Astrocyte of the spinal cord (primary cell): ENCODE measurements at regions not wholly inside any gene's neighbourhood (a gene's known extent, or its start where the extent isn't known, plus 50 kb on each side); places are given as distances from the start of the nearest gene placed in this dataset.

Experiments used
- DNase-seq: peaks from one replicate; pipeline ENCODE4 v3.0.0; 2011; ENCODE audit warnings: low read depth, low spot score
- H3K4me3 ChIP-seq: 2 replicates; pipeline ENCODE4 v1.5.1; 2011; ENCODE audit warnings: low read depth, mild to moderate bottlenecking, low read length, moderate library complexity
- in situ Hi-C: cut with HindIII; loops from 2 replicates; pipeline ENCODE4 v1.10.0; 2017; ENCODE audit warnings: low sequenced_read_pairs
- TF ChIP-seq, protein P1 (sequence below): IDR thresholded peaks from 2 replicates; pipeline ENCODE4 v1.5.1; 2012; ENCODE audit warnings: low read depth, mild to moderate bottlenecking, low read length, inconsistent platforms

DNA sequence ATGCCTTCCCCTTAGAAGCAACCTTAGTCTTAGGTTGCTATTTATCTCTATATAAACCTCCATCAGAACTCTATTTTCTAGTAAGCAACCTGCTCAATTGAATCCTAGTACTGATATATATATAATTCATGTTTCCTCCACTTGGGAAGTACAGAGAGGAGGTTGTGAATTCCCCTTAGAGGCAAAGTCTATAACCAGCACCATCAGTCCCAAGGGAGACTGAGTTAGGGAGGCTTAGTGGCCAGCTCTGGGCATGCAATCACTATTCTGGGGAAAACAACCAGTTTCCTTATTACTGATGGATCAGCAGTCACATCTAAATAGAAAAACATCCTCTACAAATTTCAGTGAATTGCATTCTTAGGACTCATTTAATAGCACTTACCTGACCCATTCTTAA is 489.1 kb downstream of the RMST start:
- H3K4me3 ChIP-seq, result no peak overlapping the region
- no peak for DNase-seq
- TF ChIP-seq, protein P1, sequence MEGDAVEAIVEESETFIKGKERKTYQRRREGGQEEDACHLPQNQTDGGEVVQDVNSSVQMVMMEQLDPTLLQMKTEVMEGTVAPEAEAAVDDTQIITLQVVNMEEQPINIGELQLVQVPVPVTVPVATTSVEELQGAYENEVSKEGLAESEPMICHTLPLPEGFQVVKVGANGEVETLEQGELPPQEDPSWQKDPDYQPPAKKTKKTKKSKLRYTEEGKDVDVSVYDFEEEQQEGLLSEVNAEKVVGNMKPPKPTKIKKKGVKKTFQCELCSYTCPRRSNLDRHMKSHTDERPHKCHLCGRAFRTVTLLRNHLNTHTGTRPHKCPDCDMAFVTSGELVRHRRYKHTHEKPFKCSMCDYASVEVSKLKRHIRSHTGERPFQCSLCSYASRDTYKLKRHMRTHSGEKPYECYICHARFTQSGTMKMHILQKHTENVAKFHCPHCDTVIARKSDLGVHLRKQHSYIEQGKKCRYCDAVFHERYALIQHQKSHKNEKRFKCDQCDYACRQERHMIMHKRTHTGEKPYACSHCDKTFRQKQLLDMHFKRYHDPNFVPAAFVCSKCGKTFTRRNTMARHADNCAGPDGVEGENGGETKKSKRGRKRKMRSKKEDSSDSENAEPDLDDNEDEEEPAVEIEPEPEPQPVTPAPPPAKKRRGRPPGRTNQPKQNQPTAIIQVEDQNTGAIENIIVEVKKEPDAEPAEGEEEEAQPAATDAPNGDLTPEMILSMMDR, result no peak
- in situ Hi-C loops, result no loop called here

DNA sequence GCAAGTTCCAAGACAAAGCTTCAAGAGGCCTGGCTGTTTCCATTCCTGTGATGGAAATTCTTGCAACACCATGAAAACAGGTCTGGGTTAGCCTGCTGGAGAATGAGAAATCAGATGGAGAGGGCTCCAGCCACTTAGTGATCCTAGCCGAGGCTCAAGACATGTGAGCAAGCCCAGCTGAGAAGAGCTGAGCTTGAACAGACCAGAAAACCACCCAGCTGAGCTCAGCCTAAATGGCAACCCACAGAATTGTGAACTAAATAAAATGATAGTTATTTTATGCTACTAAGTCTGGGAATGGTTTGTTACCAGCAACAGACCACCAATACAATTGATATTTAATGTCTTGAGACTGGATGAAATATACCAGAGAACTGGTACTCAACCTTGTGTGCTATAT is 494.5 kb downstream of the RMST start:
- no peak for DNase-seq
- TF ChIP-seq, protein P1, result no peak
- H3K4me3 ChIP-seq, result no peak overlapping the region
- in situ Hi-C loops, result no loop called here

DNA sequence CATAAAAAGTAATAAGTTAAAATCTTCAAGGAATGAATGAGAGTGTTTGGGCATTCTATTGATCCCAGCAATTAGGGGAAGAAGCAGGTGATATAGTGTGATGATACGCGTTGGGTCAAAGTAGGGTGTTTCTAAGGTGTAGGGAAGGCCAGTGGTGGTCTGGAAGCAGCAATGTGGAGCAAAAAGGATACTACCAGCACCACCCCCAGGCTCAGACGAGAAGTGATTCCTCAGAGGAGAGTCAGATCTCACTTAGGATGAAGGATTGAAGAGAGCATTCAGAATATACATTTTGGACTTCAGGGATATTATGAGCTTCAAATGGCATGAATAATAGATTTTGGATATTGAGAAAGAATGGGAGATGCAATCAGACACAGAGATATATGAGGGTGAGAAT is 497.6 kb downstream of the RMST start:
- in situ Hi-C loops, result no loop called here
- TF ChIP-seq, protein P1, result no peak
- no peak for DNase-seq
- H3K4me3 ChIP-seq, result no peak overlapping the region

DNA sequence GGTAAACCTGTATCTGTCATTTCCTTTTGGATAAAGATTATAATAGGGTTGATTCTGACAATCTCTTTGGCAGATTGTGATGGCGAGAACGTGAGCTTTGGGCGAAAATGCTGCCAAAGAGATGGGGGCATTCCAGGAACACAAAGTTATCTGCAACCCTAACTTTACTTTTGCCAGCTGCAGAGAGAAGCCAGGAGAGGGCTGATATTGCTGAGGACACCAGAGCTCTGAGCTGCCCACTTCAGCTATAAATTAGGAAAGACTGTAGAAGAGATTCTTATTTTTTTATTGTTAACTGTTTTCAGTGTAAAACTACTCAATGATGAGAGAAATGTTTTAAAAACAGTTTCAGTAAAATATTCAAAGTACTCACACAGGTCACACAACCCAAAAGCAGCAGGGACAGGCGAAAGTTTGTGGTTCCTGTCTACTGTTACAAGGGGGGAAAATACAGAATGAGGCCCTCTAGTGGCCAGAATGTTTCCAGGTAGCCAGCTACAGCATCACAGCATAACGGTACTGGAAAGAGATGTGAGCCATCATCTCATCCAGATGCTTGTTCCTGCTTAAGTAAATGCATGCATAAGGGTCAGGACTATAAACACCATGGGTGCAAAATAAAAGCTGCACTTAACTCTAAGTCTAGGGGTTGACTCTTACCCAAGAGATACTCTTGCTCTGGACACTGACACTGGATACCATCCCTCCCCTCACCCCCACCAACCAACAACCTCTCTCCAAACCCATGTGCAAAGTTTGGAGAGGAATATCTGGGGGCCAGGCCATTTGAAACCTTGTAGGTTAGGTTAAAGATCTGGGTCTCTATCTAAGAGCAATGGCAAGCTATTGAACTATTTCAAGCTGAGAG is 498.4 kb downstream of the RMST start:
- peak; percentile 3 for DNase-seq
- no peak overlapping the region for H3K4me3 ChIP-seq
- TF ChIP-seq, protein P1, result peak; percentile 63
- in situ Hi-C loops, result no loop called here

DNA sequence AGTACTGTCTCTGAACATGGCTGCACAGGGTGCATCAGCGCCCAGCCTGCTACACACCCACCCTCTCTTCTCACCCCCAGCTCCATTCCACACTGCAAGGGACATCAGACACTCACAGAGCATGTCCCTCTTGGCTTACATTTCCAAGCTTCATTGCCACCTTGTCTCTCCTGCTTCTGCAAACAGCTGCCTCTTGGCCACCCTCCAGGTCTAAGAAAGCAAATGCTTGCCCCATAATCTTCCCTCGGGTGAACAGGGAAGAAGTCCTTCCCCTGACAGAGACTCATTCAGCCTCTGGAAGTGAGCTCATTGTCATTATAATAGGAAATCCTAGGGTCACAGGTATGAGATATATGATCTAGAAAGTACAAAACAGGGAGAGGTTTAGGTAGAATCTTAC is 505.2 kb downstream of the RMST start:
- no peak for DNase-seq
- TF ChIP-seq, protein P1, result no peak
- in situ Hi-C loops, result no loop called here
- no peak overlapping the region for H3K4me3 ChIP-seq

DNA sequence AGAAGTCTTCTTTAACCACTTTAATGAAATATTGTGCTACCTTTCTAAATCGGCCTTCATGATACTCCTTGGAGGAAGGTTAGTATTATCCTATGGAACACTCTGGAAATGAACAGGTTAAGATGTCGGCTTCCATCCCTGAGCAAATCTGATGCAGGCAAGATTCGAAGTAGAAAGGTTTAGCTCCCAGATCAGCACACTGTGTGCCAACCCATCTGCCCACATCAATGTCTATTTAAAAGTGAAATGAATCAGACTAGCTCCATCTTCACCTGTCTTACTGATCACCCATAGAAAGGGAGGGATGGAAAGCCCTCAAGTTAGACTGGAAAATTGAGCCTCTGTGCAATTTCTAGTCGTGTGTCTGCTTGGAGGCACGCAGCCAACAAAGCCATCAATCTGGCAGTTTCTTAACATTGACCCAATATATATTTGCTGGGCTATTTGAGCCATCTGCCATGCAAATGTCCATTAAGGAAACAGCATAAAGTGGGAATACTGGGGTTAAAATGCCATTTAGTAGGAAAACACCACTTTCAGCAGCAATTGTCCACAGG is 506.1 kb downstream of the RMST start:
- TF ChIP-seq, protein P1, result no peak
- no peak overlapping the region for H3K4me3 ChIP-seq
- in situ Hi-C loops, result no loop called here
- no peak for DNase-seq
